ENCODE measurements at regions not wholly inside any gene's neighbourhood (a gene's known extent, or its start where the extent isn't known, plus 50 kb on each side); places are given as distances from the start of the nearest gene placed in this dataset.
"Not testable (repeated sequence)": the region's sequence is repeated elsewhere in the genome, so short reads cannot be mapped to it uniquely, and the experiment has no call there.

- Histone ChIP-seq H3K4me3 (ENCODE audit: insufficient read depth, low read depth, low read length) (no peak overlapping the region), H3K36me3 (replicated peaks; ENCODE audit: control insufficient read depth, insufficient read depth, low read length) (no peaks in the 10 kb centered on the region), H3K27me3 (ENCODE audit: control insufficient read depth, insufficient read depth, low read length) (no peaks in the 10 kb centered on the region)
- DNase-seq = no peak
Measured at GRCh38 chr14:59013672-59014298, 174.7 kb upstream of the DAAM1 start.

- Histone ChIP-seq H3K27me3 (ENCODE audit: control insufficient read depth, insufficient read depth, low read length) (no peaks in the 10 kb centered on the region), H3K4me3 (ENCODE audit: insufficient read depth, low read depth, low read length) (no peak overlapping the region), H3K36me3 (replicated peaks; ENCODE audit: control insufficient read depth, insufficient read depth, low read length) (no peaks in the 10 kb centered on the region)
- DNase-seq = no peak
Measured at GRCh38 chr14:59015482-59015881, 173.0 kb upstream of the DAAM1 start.

- no peak overlapping the region for H3K4me3 ChIP-seq (ENCODE audit: insufficient read depth, low read depth, low read length)
- H3K27me3 ChIP-seq (ENCODE audit: control insufficient read depth, insufficient read depth, low read length) = no peaks in the 10 kb centered on the region
- no peaks in the 10 kb centered on the region for H3K36me3 ChIP-seq (replicated peaks; ENCODE audit: control insufficient read depth, insufficient read depth, low read length)
- no peak for DNase-seq
Measured at GRCh38 chr14:59017285-59017965, 171.0 kb upstream of the DAAM1 start.

GRCh38 chr14:59018460-59018859 is 170.0 kb upstream of the DAAM1 start:
- Histone ChIP-seq H3K27me3 (ENCODE audit: control insufficient read depth, insufficient read depth, low read length) (no peaks in the 10 kb centered on the region), H3K36me3 (replicated peaks; ENCODE audit: control insufficient read depth, insufficient read depth, low read length) (no peaks in the 10 kb centered on the region), H3K4me3 (ENCODE audit: insufficient read depth, low read depth, low read length) (no peak overlapping the region)
- no peak for DNase-seq

DNA sequence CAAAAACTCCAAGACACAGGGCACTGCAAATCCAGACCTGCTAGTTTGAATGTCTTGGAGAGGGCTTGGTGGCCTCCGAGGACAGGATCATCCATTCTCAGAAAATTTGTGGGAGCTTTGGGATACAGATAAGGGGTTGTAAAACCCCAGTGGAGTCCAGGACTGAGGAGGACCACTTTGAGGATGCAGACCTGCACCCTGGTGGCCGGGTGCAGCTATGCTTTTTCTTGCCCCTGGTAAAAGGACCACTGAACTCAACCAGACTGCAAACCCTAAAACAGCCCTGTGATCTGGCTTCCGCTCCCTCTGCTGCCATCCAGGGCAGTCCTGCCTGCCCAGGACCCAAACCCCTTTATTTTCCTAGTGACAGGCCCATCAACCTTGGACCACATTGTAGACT is 169.5 kb upstream of the DAAM1 start:
- no peaks in the 10 kb centered on the region for H3K27me3 ChIP-seq (ENCODE audit: control insufficient read depth, insufficient read depth, low read length)
- H3K4me3 ChIP-seq (ENCODE audit: insufficient read depth, low read depth, low read length) = no peak overlapping the region
- DNase-seq = peak; percentile 24
- H3K36me3 ChIP-seq (replicated peaks; ENCODE audit: control insufficient read depth, insufficient read depth, low read length) = no peaks in the 10 kb centered on the region

GRCh38 chr14:59020382-59020781 is 168.1 kb upstream of the DAAM1 start:
- no peaks in the 10 kb centered on the region for H3K27me3 ChIP-seq (ENCODE audit: control insufficient read depth, insufficient read depth, low read length)
- DNase-seq = no peak
- no peak overlapping the region for H3K4me3 ChIP-seq (ENCODE audit: insufficient read depth, low read depth, low read length)
- no peaks in the 10 kb centered on the region for H3K36me3 ChIP-seq (replicated peaks; ENCODE audit: control insufficient read depth, insufficient read depth, low read length)

- Histone ChIP-seq H3K27me3 (ENCODE audit: control insufficient read depth, insufficient read depth, low read length) (no peaks in the 10 kb centered on the region), H3K4me3 (ENCODE audit: insufficient read depth, low read depth, low read length) (no peak overlapping the region), H3K36me3 (replicated peaks; ENCODE audit: control insufficient read depth, insufficient read depth, low read length) (no peaks in the 10 kb centered on the region)
- no peak for DNase-seq
Measured at GRCh38 chr14:59022144-59022543, 166.3 kb upstream of the DAAM1 start.

DNA sequence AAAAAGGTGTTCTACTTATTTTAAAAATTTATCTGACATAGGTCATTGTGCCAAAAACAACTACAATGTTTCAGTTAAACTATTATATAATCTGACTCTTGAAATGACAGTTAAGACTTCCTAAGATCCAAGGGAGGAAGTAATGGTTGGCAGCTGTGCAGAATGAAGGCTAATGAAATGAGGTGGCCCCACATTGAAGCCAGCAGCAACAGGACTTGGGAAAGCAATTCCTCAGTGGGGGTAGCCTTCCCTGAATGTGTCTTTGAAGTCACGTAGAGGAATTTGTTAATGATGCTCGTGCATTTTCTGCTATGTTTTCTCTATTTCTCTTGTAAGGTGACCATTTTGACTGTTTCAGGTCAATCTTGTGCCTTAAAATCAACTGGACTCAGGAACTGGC is 162.4 kb upstream of the DAAM1 start:
- Histone ChIP-seq H3K4me3 (ENCODE audit: insufficient read depth, low read depth, low read length) (no peak overlapping the region), H3K27me3 (ENCODE audit: control insufficient read depth, insufficient read depth, low read length) (no peaks in the 10 kb centered on the region), H3K36me3 (replicated peaks; ENCODE audit: control insufficient read depth, insufficient read depth, low read length) (no peaks in the 10 kb centered on the region)
- no peak for DNase-seq

- not testable (repeated sequence) for H3K36me3 ChIP-seq (replicated peaks; ENCODE audit: control insufficient read depth, insufficient read depth, low read length); DNase-seq; H3K27me3 ChIP-seq (ENCODE audit: control insufficient read depth, insufficient read depth, low read length); H3K4me3 ChIP-seq (ENCODE audit: insufficient read depth, low read depth, low read length)
Measured at GRCh38 chr14:59026640-59027039, 161.8 kb upstream of the DAAM1 start.

- H3K4me3 ChIP-seq (ENCODE audit: insufficient read depth, low read depth, low read length) = no peak overlapping the region
Measured at GRCh38 chr14:59028476-59029202, 159.8 kb upstream of the DAAM1 start.

GRCh38 chr14:59032826-59033225 is 155.6 kb upstream of the DAAM1 start:
- DNase-seq = no peak
- H3K4me3 ChIP-seq (ENCODE audit: insufficient read depth, low read depth, low read length) = no peak overlapping the region
- no peaks in the 10 kb centered on the region for H3K27me3 ChIP-seq (ENCODE audit: control insufficient read depth, insufficient read depth, low read length)
- no peaks in the 10 kb centered on the region for H3K36me3 ChIP-seq (replicated peaks; ENCODE audit: control insufficient read depth, insufficient read depth, low read length)

More at GRCh38 chr14:59028476-59029202, 159.8 kb upstream of the DAAM1 start:
- Histone ChIP-seq H3K27me3 (ENCODE audit: control insufficient read depth, insufficient read depth, low read length) (no peaks in the 10 kb centered on the region), H3K36me3 (replicated peaks; ENCODE audit: control insufficient read depth, insufficient read depth, low read length) (no peaks in the 10 kb centered on the region)
- DNase-seq = peak; percentile 32

DNA sequence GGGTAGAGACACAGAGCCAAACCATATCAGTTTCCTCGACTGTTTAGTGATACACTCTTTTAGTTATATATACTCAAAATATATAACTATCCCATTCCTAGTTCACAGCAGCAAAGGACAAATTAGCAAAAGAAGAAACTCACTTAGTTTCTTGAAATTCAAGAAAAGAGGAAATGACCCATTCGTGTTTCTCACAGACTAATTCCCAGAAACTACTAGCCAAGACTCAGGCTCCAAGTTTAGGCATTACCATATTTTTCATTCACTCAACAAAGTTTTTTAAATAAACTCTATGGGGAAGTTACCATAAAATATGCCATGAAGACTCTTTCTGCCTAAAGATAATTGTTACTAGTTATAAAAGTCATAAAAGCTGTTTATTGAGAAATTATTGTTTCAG is 152.3 kb upstream of the DAAM1 start:
- DNase-seq = no peak
- H3K4me3 ChIP-seq (ENCODE audit: insufficient read depth, low read depth, low read length) = no peak overlapping the region

GRCh38 chr14:59037086-59037485 is 151.4 kb upstream of the DAAM1 start:
- H3K27me3 ChIP-seq (ENCODE audit: control insufficient read depth, insufficient read depth, low read length) = no peaks in the 10 kb centered on the region
- H3K4me3 ChIP-seq (ENCODE audit: insufficient read depth, low read depth, low read length) = no peak overlapping the region
- H3K36me3 ChIP-seq (replicated peaks; ENCODE audit: control insufficient read depth, insufficient read depth, low read length) = no peaks in the 10 kb centered on the region
- no peak for DNase-seq

More for the DNA sequence above, 152.3 kb upstream of the DAAM1 start:
- Histone ChIP-seq H3K27me3 (ENCODE audit: control insufficient read depth, insufficient read depth, low read length) (no peaks in the 10 kb centered on the region), H3K36me3 (replicated peaks; ENCODE audit: control insufficient read depth, insufficient read depth, low read length) (no peaks in the 10 kb centered on the region)

- no peaks in the 10 kb centered on the region for H3K27me3 ChIP-seq (ENCODE audit: control insufficient read depth, insufficient read depth, low read length)
- no peak for DNase-seq
- H3K36me3 ChIP-seq (replicated peaks; ENCODE audit: control insufficient read depth, insufficient read depth, low read length) = no peaks in the 10 kb centered on the region
- no peak overlapping the region for H3K4me3 ChIP-seq (ENCODE audit: insufficient read depth, low read depth, low read length)
Measured at GRCh38 chr14:59037620-59038019, 150.8 kb upstream of the DAAM1 start.

- no peaks in the 10 kb centered on the region for H3K36me3 ChIP-seq (replicated peaks; ENCODE audit: control insufficient read depth, insufficient read depth, low read length)
- H3K27me3 ChIP-seq (ENCODE audit: control insufficient read depth, insufficient read depth, low read length) = no peaks in the 10 kb centered on the region
- no peak for DNase-seq
- H3K4me3 ChIP-seq (ENCODE audit: insufficient read depth, low read depth, low read length) = no peak overlapping the region
Measured at GRCh38 chr14:59038746-59039145, 149.7 kb upstream of the DAAM1 start.

Data from H7 (cell line).